Effector CD4-positive, alpha-beta T cell (primary cell): ENCODE measurements at regions not wholly inside any gene's neighbourhood (a gene's known extent, or its start where the extent isn't known, plus 50 kb on each side); places are given as distances from the start of the nearest gene placed in this dataset.
"Not testable (repeated sequence)": the region's sequence is repeated elsewhere in the genome, so short reads cannot be mapped to it uniquely, and the experiment has no call there.

Experiments used
- DNase-seq: peaks from one replicate; pipeline ENCODE4 v3.0.0-alpha.2; 2020

DNA sequence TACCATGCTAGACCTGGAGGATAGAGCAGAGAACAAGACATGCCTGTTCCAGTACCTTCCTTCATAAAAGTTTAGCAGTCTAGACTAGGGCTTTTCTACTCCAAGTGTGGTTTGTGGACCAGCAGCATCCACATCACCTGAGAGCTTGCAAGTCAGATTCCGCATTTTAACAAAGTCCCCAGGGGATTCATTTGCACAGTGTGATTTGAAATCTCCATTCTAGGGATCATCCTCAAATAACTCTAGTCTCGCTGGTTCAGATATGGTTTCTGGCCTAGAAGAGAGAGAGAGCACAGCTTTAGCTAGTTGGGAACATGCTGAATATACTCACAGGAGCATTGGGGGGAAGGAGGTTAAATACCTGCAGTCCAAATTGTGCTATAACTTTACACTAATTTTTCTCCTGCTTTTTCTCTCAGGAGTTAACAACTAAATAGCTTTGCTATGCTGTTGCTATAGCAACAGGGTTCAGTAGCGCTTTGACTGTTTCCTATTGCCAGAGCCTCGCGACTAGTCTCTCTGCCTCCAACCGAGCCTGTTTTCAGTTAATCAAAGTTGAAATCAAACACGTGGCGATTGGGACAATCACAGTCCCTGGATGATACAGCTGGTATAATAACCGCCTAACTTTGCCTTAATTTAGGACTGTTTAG is 64.0 kb upstream of the RASGRF1 start:
- DNase-seq: no peak

DNA sequence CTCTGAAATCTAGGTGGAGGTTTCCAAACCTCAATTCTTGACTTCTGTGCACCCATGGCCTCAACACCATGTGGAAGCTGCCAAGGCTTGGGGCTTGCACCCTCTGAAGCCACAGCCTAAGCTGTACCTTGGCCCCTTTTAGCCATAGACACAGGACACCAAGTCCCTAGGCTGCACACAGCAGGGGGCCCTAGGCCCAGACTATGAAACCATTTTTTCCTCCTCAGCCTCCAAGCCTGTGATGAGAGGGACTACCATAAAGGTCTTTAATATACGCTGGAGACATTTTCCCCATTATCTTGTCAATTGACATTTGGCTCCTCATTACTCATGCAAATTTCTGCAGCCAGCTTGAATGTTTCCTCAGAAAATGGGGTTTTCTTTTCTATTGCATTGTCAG is 53.7 kb upstream of the RASGRF1 start:
- DNase-seq: not testable (repeated sequence)

DNA sequence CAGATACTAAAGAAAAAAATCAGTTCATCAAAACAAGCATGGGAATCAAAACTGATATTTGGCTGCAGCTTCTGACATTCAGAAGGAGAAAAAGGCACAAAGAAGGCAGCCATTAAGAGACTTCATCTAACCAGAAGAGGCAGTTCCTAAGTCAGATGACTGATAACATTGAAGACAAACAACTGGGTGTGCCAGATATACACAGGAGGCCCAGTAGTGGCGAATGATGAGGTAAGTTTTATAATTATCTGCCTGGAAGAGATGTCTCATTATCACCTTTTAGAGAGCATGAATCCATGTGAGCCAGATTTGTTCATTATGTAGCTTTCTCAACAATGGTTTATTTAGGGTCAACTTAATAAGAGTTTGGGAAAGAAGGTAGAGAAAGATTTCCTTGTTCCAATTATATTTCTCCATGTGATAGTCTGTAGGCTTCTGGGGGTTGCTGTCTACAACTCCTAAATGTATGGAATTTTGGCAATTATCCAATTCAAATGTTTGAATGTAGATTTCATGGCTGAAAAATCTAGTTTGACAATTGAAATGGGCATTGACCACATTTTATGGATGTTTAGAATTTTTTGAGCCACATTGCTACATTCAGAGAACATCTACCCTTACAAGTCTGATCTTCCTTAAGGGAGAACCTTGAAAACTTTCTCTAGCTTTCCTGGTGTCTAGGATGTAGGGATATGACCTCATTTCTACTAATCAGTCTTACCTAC is 50.4 kb upstream of the RASGRF1 start:
- no peak for DNase-seq
